Thyroid gland (tissue), 4 donors: ENCODE measurements at regions not wholly inside any gene's neighbourhood (a gene's known extent, or its start where the extent isn't known, plus 50 kb on each side); places are given as distances from the start of the nearest gene placed in this dataset.

Experiments
- CTCF ChIP-seq, 6 experiments: fragments of 200-600 bp in 3 of 6; fragments of 450-650 bp in 3 of 6; sonication (generic) in 3 of 6; IDR thresholded peaks; one replicate each; pipeline ENCODE4 v1.5.1; 2016 to 2019; ENCODE audit warnings: antibody characterized with exemption in 6 of 6, mild to moderate bottlenecking in 2 of 6, inconsistent platforms in 1 of 6, moderate library complexity in 1 of 6
- POLR2A ChIP-seq, 2 donors: fragments of 450-650 bp; IDR thresholded peaks; one replicate each; pipeline ENCODE4 v1.6.1; 2017; ENCODE audit warnings: antibody characterized with exemption in 2 of 2, mild to moderate bottlenecking in 2 of 2, moderate library complexity in 1 of 2

- TF ChIP-seq CTCF (IDR thresholded peaks at IDR 0.05) (no peak), POLR2A (IDR thresholded peaks at IDR 0.05) (no peak)
Measured at GRCh38 chr15:26166429-26166828, 303.3 kb upstream of the ATP10A start.
